Large intestine (tissue), 3 donors: ENCODE measurements at regions not wholly inside any gene's neighbourhood (a gene's known extent, or its start where the extent isn't known, plus 50 kb on each side); places are given as distances from the start of the nearest gene placed in this dataset.

ENCODE experiments used
- DNase-seq, 2 donors: peaks; one replicate each; pipeline versions ENCODE4 v3.0.0 to v3.0.0-alpha.2; 2013
- H3K27ac ChIP-seq: one replicate; pipeline ENCODE4 v1.5.1; 2013; ENCODE audit warnings: low read length
- H3K27me3 ChIP-seq: 2 replicates; pipeline ENCODE4 v1.6.1; 2013; ENCODE audit warnings: low read length; ENCODE audit not compliant: control insufficient read depth, insufficient read depth
- H3K36me3 ChIP-seq: 2 replicates; pipeline ENCODE4 v1.6.1; 2013; ENCODE audit warnings: low read length; ENCODE audit not compliant: control insufficient read depth, insufficient read depth
- H3K4me1 ChIP-seq: one replicate; pipeline ENCODE4 v1.6.1; 2013; ENCODE audit warnings: low read length; ENCODE audit not compliant: control insufficient read depth, insufficient read depth
- H3K4me3 ChIP-seq: one replicate; pipeline ENCODE4 v1.5.1; 2013; ENCODE audit warnings: low read length
- H3K9me3 ChIP-seq: one replicate; pipeline ENCODE4 v1.6.1; 2013; ENCODE audit warnings: mild to moderate bottlenecking, low read depth, low read length, moderate library complexity; ENCODE audit not compliant: control insufficient read depth
- WGBS: methylation state at CpG from one replicate; pipeline ENCODE4 v1.1.5; 2013; ENCODE audit warnings: low lambda C conversion rate; ENCODE audit not compliant: insufficient coverage; 5-methylcytosine and 5-hydroxymethylcytosine counted together

DNA sequence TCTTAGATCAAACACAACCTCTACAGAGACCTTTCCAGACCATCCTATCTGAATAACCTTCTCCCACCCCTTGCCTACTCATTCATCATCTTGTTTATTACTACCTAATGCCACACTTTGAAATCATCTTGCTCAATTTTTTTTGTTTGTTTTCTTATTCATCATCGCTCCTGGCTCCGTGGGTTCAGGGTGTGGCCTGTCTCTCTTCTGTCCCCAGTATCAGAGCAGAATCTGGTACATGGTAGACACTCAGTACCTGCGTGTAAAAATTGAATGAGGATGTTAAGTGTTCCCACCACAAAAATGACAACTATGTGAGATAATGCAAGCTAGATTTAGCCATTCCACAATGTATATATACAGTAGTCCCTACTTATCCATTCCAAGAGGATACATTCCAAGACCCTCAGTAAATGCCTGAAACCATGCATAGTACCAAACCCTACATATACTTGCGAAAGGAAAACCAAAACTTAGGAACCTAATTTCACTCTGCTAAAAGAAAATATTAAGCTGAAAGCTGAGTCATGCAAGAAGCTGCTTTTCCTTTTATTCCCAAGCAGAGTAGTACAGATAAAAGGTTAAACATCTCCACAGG lies 72.1 kb upstream of the SEC61G start:
- no peaks in the 10 kb centered on the region for H3K4me1 ChIP-seq
- H3K9me3 ChIP-seq: peaks cover 9% of the 10 kb centered on the region
- no peak overlapping the region for H3K4me3 ChIP-seq
- no peak overlapping the region for H3K27ac ChIP-seq
- H3K36me3 ChIP-seq: no peaks in the 10 kb centered on the region
- DNase-seq: no peak
- H3K27me3 ChIP-seq: peaks cover 2% of the 10 kb centered on the region
- 100% methylated on average over 1 of the region's 4 CpGs for WGBS

DNA sequence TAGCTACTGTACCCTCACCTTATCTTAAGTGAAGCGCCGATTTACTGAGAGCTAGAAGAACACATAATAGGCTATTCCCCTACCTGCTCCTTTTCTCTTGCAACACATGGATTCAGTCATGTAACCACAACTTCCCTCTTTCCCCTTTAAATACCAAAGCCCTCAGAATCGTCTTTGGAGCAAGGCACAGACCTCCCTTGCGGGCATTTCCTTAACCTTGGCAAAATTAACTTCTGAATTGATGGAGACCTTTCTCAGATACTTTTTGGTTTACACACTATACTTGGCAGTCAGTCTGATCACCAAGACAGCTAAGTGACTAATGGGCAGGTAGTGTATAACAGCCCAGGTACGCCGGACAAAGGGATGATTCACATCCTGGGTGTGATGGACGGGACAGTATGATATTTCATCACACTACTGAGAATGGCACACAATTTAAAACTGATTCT lies 72.7 kb upstream of the SEC61G start:
- no peak for DNase-seq
- H3K27me3 ChIP-seq: peaks cover 2% of the 10 kb centered on the region
- H3K36me3 ChIP-seq: no peaks in the 10 kb centered on the region
- no peaks in the 10 kb centered on the region for H3K4me1 ChIP-seq
- H3K27ac ChIP-seq: no peak overlapping the region
- peaks cover 9% of the 10 kb centered on the region for H3K9me3 ChIP-seq
- no peak overlapping the region for H3K4me3 ChIP-seq
- 67% methylated on average over 2 of the region's 7 CpGs for WGBS

DNA sequence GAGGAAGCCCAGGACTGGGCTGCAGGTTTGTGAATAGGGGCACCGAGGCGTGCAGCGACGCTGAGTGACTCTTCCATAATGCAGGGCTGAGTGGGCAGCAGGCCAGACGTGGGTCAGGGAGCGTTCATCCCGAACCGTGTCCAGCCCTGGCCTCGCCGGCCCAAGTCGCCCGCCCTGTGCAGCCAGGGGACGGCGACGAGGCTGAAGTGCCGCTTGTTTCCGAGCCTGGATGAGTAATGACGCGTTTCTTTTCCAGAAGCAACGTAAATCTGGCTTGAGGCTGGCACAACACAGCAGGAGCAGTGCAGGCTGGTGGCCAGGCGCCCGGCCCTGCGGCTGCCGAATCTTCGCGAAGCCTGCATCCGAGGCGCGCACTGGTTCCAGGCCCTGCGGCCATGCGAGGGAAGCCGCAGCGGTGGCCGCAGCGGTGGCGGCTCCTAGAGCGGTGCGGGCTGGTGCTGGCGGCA lies 74.0 kb upstream of the SEC61G start:
- no CpG with 5 or more reads among the region's 39 CpGs for WGBS

DNA sequence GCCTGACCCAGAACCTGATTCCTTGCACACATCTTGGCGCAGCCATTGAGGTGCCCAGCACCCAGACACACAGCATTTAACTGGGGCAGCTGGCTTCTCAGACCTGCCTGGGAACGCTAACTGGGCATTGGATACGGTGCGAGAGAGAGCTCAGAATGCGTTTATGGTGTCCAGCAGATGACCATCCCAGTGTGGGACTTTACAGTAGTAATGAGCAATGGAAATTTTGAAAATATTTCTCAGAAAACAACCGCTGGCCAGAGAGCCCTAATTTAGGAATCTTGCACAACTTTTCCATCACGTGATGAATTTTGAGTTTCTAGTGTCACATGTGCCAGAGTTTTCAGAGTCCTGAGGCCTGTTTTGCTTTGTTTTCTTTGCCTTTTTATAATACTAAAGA lies 78.2 kb upstream of the SEC61G start:
- DNase-seq: no peak
- Histone ChIP-seq H3K4me3 (no peak overlapping the region), H3K9me3 (peaks cover 9% of the 10 kb centered on the region), H3K27ac (no peak overlapping the region), H3K4me1 (no peaks in the 10 kb centered on the region), H3K27me3 (no peaks in the 10 kb centered on the region), H3K36me3 (no peaks in the 10 kb centered on the region)
- WGBS: 100% methylated on average over 1 of the region's 7 CpGs

More for the DNA sequence above, 74.0 kb upstream of the SEC61G start:
- no peak overlapping the region for H3K4me3 ChIP-seq
- DNase-seq: no peak
- H3K36me3 ChIP-seq: no peaks in the 10 kb centered on the region
- no peak overlapping the region for H3K27ac ChIP-seq
- peaks cover 9% of the 10 kb centered on the region for H3K9me3 ChIP-seq
- no peaks in the 10 kb centered on the region for H3K4me1 ChIP-seq
- H3K27me3 ChIP-seq: peaks cover 2% of the 10 kb centered on the region

DNA sequence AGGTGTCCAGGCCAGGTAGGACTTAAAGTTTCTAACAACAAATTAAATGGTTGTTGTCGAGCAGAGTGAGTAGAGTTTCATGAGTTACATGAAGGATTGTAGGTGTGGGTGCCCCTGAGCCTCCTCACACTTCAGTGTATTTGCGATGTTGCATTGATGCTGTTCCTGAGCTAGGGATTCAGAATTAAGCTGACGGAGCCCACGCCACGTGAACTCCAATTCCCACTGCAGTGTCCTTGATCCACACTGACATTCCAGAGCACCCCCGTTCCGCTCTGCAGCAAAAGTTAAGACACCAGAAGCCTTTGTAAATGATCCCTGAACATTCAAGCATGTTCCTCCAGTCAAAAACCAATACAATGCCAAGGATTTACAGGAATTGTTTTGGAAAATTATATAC lies 78.8 kb upstream of the SEC61G start:
- Histone ChIP-seq H3K27me3 (no peaks in the 10 kb centered on the region), H3K27ac (no peak overlapping the region), H3K4me3 (no peak overlapping the region), H3K36me3 (no peaks in the 10 kb centered on the region), H3K4me1 (no peaks in the 10 kb centered on the region), H3K9me3 (peaks cover 9% of the 10 kb centered on the region)
- no peak for DNase-seq
- no CpG with 5 or more reads among the region's 7 CpGs for whole genome bisulfite sequencing

DNA sequence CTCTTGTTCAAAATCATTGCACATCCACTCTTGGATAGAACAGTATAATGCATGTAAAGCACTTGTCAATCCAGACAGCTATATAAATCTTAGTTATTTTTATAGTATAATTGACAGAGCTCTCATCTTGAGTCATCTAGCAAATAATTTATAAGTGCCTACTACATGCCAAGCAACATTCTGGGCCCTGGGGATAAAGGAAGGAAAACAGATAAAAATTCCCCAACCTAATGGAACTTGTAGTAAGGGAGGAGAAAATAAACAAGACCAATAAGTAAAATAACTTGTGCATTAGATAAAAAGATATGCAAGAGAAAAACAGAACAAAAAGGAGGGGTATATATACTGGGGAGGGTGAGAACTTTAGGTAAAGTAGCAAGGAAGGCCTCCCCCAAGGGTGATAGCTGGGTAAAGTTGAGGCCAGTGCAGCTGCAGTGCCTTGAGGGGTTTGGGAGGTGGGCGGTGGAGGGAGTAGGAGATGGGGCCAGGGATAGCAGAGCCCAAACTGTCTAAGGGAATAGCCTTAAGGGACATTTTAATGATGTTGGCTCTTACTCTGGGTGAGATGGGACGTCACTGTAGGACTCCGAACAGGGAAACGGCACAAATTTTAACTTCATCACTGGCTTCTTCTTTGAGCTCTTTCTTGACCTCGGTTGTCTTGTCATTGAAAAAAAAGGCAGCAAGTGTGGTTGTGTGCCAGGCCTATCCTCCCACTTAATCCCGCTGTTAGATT lies 79.3 kb upstream of the SEC61G start:
- Histone ChIP-seq H3K4me1 (no peaks in the 10 kb centered on the region), H3K36me3 (no peaks in the 10 kb centered on the region), H3K4me3 (no peak overlapping the region), H3K9me3 (peaks cover 3% of the 10 kb centered on the region), H3K27me3 (no peaks in the 10 kb centered on the region), H3K27ac (no peak overlapping the region)
- DNase-seq: no peak
- 100% methylated on average over 1 of the region's 6 CpGs for WGBS

DNA sequence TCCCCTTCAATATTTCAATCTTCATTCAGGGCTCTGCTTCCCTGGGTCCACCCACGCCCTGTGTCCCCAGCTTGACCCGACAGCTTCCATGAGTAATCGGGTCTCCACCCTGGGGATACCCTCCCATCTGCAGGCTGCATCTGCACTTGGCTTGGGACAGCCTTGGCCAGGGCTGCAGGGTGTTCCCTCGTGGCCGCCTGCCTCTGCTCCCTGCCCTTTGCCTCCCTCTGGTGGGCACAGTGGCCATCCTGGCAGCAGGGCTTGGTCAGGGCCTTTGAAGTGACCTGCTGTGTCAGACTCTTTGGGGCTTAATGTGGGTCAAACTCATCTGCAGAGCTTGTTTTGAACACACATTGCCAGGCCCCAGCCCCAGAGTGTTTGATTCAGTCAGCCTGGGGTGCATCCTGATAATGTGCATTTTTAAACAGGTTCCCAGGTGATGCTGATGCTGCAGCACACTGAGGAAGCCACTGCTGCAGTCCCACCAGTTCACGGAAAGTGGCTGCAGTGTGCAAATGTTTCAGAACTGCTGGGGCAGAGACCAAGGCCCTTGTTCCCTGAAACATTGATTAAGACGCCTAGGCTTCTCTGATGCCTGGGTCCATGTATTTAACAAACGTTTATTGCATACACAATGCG lies 80.7 kb upstream of the SEC61G start:
- Histone ChIP-seq H3K4me3 (no peak overlapping the region), H3K36me3 (no peaks in the 10 kb centered on the region), H3K27ac (no peak overlapping the region), H3K4me1 (no peaks in the 10 kb centered on the region), H3K27me3 (no peaks in the 10 kb centered on the region), H3K9me3 (no peaks in the 10 kb centered on the region)
- WGBS: 90% methylated on average over 2 of the region's 9 CpGs
- DNase-seq: peak in 1 of 2 donors; percentile 13

DNA sequence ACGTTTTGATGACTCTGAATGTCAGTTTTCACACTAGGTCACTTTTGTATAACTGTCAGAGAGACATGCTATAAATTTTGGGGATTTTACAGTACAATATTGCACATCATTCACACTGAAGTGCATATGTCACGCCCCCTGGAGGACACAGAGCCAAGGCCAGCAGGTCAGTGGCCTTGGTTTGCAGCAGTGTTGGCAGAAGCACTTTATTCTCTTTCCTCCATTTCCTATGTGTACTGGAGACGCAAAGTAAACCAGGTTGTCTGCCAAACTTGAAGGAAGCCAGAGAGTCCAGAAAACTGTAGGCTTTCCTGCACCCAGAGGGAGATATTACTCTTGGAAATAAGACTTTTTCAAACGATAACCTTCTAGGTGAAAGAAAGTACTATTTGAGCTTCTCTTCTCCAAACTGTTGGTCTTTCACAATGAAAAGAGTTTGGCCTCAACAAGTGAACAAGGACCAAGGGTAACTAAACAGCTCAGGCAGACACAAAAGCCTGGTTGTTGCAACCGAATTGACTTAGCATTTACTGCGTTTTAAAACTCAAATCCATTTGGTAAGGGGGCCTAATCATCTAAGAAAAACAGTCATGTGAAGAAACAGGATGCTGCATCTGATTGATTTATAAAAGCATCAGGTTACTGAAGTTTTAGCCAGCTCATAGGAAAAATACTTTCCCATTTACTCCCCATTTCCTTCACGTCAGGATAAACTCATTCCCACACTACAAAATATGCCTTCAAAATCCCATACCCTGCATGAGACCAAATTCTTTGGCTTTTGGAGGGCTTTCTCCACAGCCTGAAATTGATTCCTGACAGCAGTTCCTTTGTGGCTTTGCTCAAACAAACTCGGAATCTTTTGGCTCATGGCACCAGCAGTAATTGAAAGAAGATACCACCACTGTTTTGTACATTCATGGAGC lies 83.0 kb upstream of the SEC61G start:
- no peaks in the 10 kb centered on the region for H3K9me3 ChIP-seq
- no peaks in the 10 kb centered on the region for H3K4me1 ChIP-seq
- H3K27me3 ChIP-seq: no peaks in the 10 kb centered on the region
- no peak for DNase-seq
- 91% methylated on average over 1 of the region's 8 CpGs for WGBS
- H3K27ac ChIP-seq: no peak overlapping the region
- H3K4me3 ChIP-seq: no peak overlapping the region
- no peaks in the 10 kb centered on the region for H3K36me3 ChIP-seq

DNA sequence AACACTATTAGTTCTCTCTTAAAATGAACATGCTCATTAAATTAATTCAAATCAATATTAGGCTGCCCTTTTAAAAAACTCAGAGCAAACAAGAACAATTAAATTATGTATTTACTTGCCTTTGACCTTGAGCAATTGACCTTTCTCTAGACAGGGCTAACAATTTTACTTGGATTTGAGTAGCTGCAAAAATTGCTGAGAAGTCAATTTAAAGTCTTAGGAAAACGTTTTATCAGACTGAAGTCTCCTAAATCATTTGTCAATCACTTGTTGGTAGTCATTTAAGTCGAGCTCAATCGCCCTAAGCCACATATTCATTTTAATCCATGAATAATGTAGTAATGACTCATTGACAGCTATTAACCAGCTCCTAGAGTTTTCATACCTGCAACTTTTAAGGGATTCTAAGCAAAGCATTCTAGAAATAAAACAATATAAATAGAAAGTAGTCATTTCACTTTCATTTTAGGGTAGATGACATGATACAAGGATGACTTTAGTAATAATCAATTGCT lies 84.9 kb upstream of the SEC61G start:
- DNase-seq: no peak
- no peak overlapping the region for H3K4me3 ChIP-seq
- no peaks in the 10 kb centered on the region for H3K9me3 ChIP-seq
- no peaks in the 10 kb centered on the region for H3K4me1 ChIP-seq
- no peaks in the 10 kb centered on the region for H3K36me3 ChIP-seq
- no peak overlapping the region for H3K27ac ChIP-seq
- no CpG with 5 or more reads among the region's 3 CpGs for WGBS
- H3K27me3 ChIP-seq: no peaks in the 10 kb centered on the region

DNA sequence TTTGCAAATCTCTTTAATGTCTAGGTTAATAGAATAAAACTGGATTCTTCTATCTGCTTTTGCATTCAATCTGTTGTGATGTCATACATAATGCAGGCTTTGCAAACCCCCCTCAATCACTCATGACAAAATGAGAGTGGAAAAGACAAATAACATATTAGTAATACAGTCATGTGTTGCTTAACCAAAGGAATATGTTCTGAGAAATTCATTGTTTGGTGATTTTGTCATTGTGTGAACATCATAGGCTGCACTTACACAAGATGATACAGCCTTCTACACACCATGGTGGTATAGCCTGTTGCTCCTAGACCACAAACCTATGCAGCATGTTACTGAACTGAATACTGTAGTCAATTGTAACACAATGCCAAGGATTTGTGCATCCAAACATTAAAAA lies 87.3 kb upstream of the SEC61G start:
- Histone ChIP-seq H3K4me3 (no peak overlapping the region), H3K27ac (no peak overlapping the region), H3K9me3 (no peaks in the 10 kb centered on the region), H3K27me3 (no peaks in the 10 kb centered on the region), H3K4me1 (no peaks in the 10 kb centered on the region), H3K36me3 (no peaks in the 10 kb centered on the region)
- no peak for DNase-seq
